NT2/D1 (cell line): ENCODE measurements at regions not wholly inside any gene's neighbourhood (a gene's known extent, or its start where the extent isn't known, plus 50 kb on each side); places are given as distances from the start of the nearest gene placed in this dataset.

Experiments
- DNase-seq: peaks from one replicate; pipeline ENCODE4 v3.0.0-alpha.2; 2011; ENCODE audit warnings: low read depth, low spot score
- H3K27me3 ChIP-seq: 2 replicates; pipeline ENCODE4 v1.6.0; 2011; ENCODE audit warnings: mild to moderate bottlenecking; ENCODE audit not compliant: insufficient read length, insufficient read depth
- H3K36me3 ChIP-seq: 2 replicates; pipeline ENCODE4 v1.6.1; 2011; ENCODE audit warnings: mild to moderate bottlenecking, low read length, mixed read lengths; ENCODE audit not compliant: insufficient read depth, insufficient read length
- H3K4me1 ChIP-seq: 2 replicates; pipeline ENCODE4 v1.5.1; 2011; ENCODE audit not compliant: insufficient read depth, insufficient read length
- H3K4me3 ChIP-seq: 2 replicates; pipeline ENCODE4 v1.5.1; 2011; ENCODE audit warnings: low read depth; ENCODE audit not compliant: insufficient read length
- H3K9ac ChIP-seq: 2 replicates; pipeline ENCODE4 v1.6.0; 2011; ENCODE audit warnings: low read depth; ENCODE audit not compliant: insufficient read length
- H3K9me3 ChIP-seq: 2 replicates; pipeline ENCODE4 v1.5.1; 2011; ENCODE audit warnings: mild to moderate bottlenecking, low read length; ENCODE audit not compliant: insufficient read depth
- SUZ12 ChIP-seq: IDR thresholded peaks from 2 replicates; pipeline ENCODE4 v1.6.1; 2011; ENCODE audit not compliant: insufficient read length, insufficient read depth; ENCODE audit errors: extremely low read depth
- YY1 ChIP-seq: IDR thresholded peaks from 2 replicates; pipeline ENCODE4 v1.6.1; 2011; ENCODE audit not compliant: insufficient read length, insufficient read depth
- ZNF274 ChIP-seq: IDR thresholded peaks from 2 replicates; pipeline ENCODE4 v1.6.1; 2011; ENCODE audit warnings: mild to moderate bottlenecking, low read depth, low read length

DNA sequence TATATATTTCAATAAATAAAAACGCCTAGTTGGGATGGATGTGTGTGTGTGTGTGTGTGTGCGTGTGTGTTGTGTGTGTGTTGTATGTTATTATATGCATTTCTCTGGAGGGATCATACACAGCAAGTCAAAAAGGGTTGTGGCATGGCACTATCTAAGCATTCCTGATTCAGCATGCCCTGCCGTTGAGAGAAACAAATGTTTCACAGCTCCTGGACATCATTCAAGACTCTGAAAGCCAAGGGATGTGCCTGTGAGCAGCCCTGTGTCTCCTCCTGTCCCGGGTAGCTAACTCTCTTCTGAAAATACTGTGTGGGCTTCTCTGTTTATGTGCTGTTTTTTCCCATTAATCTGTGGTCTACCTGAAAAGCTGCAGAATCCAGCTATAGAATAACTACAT lies 197.9 kb upstream of the SETBP1 start:
- Histone ChIP-seq H3K9me3 (peaks cover 20% of the 10 kb centered on the region; the same call in 1 of the 2 replicates), H3K36me3 (no peaks in the 10 kb centered on the region), H3K9ac (no peak overlapping the region), H3K4me3 (no peak overlapping the region), H3K4me1 (no peaks in the 10 kb centered on the region), H3K27me3 (no peaks in the 10 kb centered on the region)
- no peak for DNase-seq
- TF ChIP-seq SUZ12 = no peak
- TF ChIP-seq YY1 = no peak
- no peak for TF ChIP-seq ZNF274

DNA sequence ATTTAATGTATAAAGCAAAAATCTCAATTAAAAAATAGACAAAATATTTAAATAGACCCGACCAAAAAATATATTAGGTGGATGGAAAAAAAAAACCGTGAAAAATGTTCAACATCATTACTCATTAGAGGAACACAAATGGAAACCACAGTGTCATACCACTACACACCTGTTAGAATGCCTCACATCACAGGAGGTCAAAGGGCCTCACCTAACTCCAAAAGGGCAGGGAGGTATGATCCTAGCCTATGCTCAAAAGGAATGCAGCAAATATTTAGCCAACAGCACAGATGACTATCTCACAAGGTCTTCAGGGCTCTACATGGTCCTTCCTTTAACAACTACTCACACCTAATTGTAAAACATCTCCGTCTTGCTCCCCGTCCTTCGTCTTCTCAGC lies 185.5 kb upstream of the SETBP1 start:
- H3K9ac ChIP-seq = no peak overlapping the region
- H3K4me1 ChIP-seq = no peaks in the 10 kb centered on the region
- no peaks in the 10 kb centered on the region for H3K27me3 ChIP-seq
- TF ChIP-seq SUZ12 = no peak
- TF ChIP-seq YY1 = no peak
- no peak for TF ChIP-seq ZNF274
- H3K36me3 ChIP-seq = no peaks in the 10 kb centered on the region
- no peak for DNase-seq
- H3K9me3 ChIP-seq = no peaks in the 10 kb centered on the region
- H3K4me3 ChIP-seq = no peak overlapping the region

DNA sequence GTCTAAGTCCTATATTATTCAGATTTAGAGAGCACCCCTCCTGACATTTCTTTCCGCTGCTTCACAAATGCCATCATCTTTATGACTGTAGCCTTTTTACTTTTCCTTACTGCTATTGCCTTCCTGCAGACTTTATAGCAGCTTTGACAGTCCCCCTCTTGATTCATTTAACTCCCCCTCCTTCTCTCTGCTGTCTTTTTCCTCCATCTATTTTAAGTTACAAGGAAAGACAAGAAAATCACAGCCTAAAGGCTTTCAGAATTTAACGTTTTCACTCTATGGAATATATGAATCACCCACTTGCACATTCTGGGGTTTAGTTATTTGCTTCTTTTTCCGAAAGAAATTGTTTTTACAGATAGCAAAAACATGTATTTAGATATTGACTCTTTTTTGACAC lies 183.4 kb upstream of the SETBP1 start:
- no peak for DNase-seq
- Histone ChIP-seq H3K27me3 (no peaks in the 10 kb centered on the region), H3K4me3 (no peak overlapping the region), H3K4me1 (no peaks in the 10 kb centered on the region), H3K36me3 (no peaks in the 10 kb centered on the region), H3K9me3 (no peaks in the 10 kb centered on the region), H3K9ac (no peak overlapping the region)
- no peak for TF ChIP-seq YY1
- no peak for TF ChIP-seq SUZ12
- no peak for TF ChIP-seq ZNF274

- H3K9ac ChIP-seq = no peak overlapping the region
- no peaks in the 10 kb centered on the region for H3K36me3 ChIP-seq
- no peaks in the 10 kb centered on the region for H3K9me3 ChIP-seq
- H3K4me3 ChIP-seq = no peak overlapping the region
- no peaks in the 10 kb centered on the region for H3K27me3 ChIP-seq
- TF ChIP-seq YY1 (no peak), ZNF274 (no peak), SUZ12 (no peak)
- H3K4me1 ChIP-seq = no peaks in the 10 kb centered on the region
- no peak for DNase-seq
These were observed 182.8 kb upstream of the SETBP1 start for GRCh38 chr18:44497757-44498490.

GRCh38 chr18:44500808-44501610 lies 179.7 kb upstream of the SETBP1 start:
- no peaks in the 10 kb centered on the region for H3K36me3 ChIP-seq
- no peak for DNase-seq
- no peaks in the 10 kb centered on the region for H3K9me3 ChIP-seq
- H3K4me3 ChIP-seq = no peak overlapping the region
- H3K4me1 ChIP-seq = no peaks in the 10 kb centered on the region
- TF ChIP-seq YY1 (no peak), SUZ12 (no peak), ZNF274 (no peak)
- no peak overlapping the region for H3K9ac ChIP-seq
- H3K27me3 ChIP-seq = no peaks in the 10 kb centered on the region

GRCh38 chr18:44502221-44502620 lies 178.5 kb upstream of the SETBP1 start:
- H3K9me3 ChIP-seq = no peaks in the 10 kb centered on the region
- H3K9ac ChIP-seq = no peak overlapping the region
- no peaks in the 10 kb centered on the region for H3K36me3 ChIP-seq
- no peaks in the 10 kb centered on the region for H3K27me3 ChIP-seq
- no peak for DNase-seq
- TF ChIP-seq ZNF274 (no peak), YY1 (no peak), SUZ12 (no peak)
- no peaks in the 10 kb centered on the region for H3K4me1 ChIP-seq
- no peak overlapping the region for H3K4me3 ChIP-seq

DNA sequence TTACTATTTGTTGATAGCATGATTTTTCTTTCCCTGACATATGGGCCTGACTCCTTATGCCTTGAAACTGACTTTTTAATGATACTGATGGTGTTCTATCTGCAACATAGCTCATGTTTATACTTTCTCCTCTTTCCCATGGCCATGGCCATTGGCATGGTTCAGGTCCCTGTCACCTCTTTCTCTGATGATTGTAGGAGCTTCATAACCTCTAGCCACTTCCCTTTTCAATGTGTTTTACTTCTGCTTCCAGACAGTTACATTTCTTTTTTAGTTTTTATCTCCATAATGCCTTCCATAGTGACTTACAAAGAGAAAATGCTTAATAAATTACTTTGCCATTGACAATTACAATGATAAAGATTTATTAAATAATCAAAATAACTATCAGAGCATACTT lies 177.9 kb upstream of the SETBP1 start:
- Histone ChIP-seq H3K27me3 (no peaks in the 10 kb centered on the region), H3K9me3 (no peaks in the 10 kb centered on the region), H3K9ac (no peak overlapping the region), H3K36me3 (no peaks in the 10 kb centered on the region), H3K4me3 (no peak overlapping the region), H3K4me1 (no peaks in the 10 kb centered on the region)
- no peak for TF ChIP-seq SUZ12
- no peak for TF ChIP-seq YY1
- TF ChIP-seq ZNF274 = no peak
- no peak for DNase-seq
